GM12878 (cell line): ENCODE measurements at regions not wholly inside any gene's neighbourhood (a gene's known extent, or its start where the extent isn't known, plus 50 kb on each side); places are given as distances from the start of the nearest gene placed in this dataset.

Experiments
- ATAC-seq: fragments of 200-7000 bp; cut with Tn5 transposase; 3 replicates; pipeline ENCODE4 v1.9.1; 2020; ENCODE audit warnings: mild to moderate bottlenecking, moderate library complexity
- BruUV-seq: library from RNA; stranded (reverse); fragments of 400-500 nt; replicated peaks from 2 replicates; lab custom pipeline; 2021; lab: Mats Ljungman, UMichigan
- CTCF ChIA-PET: fragments of 300-600 bp; sonication (Branson Sonifier 250); formaldehyde crosslinking; extraction: SDS; loops from one replicate; lab custom pipeline; 2021; ENCODE audit warnings: inconsistent platforms; lab: Yijun Ruan, JAX
- POLR2A ChIA-PET: fragments of 350-600 bp; formaldehyde crosslinking; extraction: SDS; loops from one replicate; lab custom pipeline; 2021; ENCODE audit warnings: inconsistent platforms; lab: Charles Lee
- RAD21 ChIA-PET: fragments of 300-600 bp; sonication (Branson Sonifier 250); formaldehyde crosslinking; loops from one replicate; lab custom pipeline; 2023; ENCODE audit warnings: antibody characterized with exemption; ENCODE audit not compliant: unreplicated experiment; lab: Charles Lee
- SMC1A ChIA-PET: fragments of 300-600 bp; sonication (Branson Sonifier 250); formaldehyde crosslinking; loops from one replicate; lab custom pipeline; 2023; ENCODE audit not compliant: unreplicated experiment, uncharacterized antibody; lab: Charles Lee
- DNase-seq: peaks from one replicate; pipeline ENCODE4 v3.0.0-alpha.2; 2011; ENCODE audit warnings: low read depth, low spot score
- FAIRE-seq: peaks from 3 replicates; lab custom pipeline; 2011; peaks lifted over from hg19 to GRCh38; lab: Jason Lieb, UNC
- H2AFZ ChIP-seq: 2 replicates; pipeline ENCODE4 v1.6.0; 2011; ENCODE audit warnings: low read depth, low read length, control low read depth; ENCODE audit not compliant: control insufficient read depth
- H3K27ac ChIP-seq: 2 replicates; pipeline ENCODE4 v1.5.1; 2011; ENCODE audit warnings: control low read depth; ENCODE audit not compliant: control insufficient read depth, insufficient read depth
- H3K27me3 ChIP-seq, 2 experiments: replicated peaks in 1 of 2; 2 replicates each; pipeline versions ENCODE4 v1.6.0 to v1.6.1; 2011; ENCODE audit warnings: low read length in 1 of 2; ENCODE audit not compliant: control insufficient read depth in 2 of 2, insufficient read depth in 2 of 2
- H3K36me3 ChIP-seq, 2 experiments: 2 replicates each; pipeline ENCODE4 v1.5.1; 2011; ENCODE audit warnings: low read length in 1 of 2; ENCODE audit not compliant: control insufficient read depth in 2 of 2, insufficient read depth in 2 of 2
- H3K4me1 ChIP-seq: 2 replicates; pipeline ENCODE4 v1.6.1; 2011; ENCODE audit warnings: mild to moderate bottlenecking, low read length, moderate library complexity, mixed read lengths; ENCODE audit not compliant: control insufficient read depth, insufficient read depth
- H3K4me2 ChIP-seq: 2 replicates; pipeline ENCODE4 v1.6.0; 2011; ENCODE audit warnings: control low read depth; ENCODE audit not compliant: control insufficient read depth, insufficient read depth
- H3K4me3 ChIP-seq: fragments of 200-600 bp; sonication (generic); 2 replicates; pipeline ENCODE4 v1.5.1; 2016
- H3K79me2 ChIP-seq: 2 replicates; pipeline ENCODE4 v1.6.0; 2011; ENCODE audit warnings: low read length; ENCODE audit not compliant: control insufficient read depth, insufficient read depth
- H3K9ac ChIP-seq: 2 replicates; pipeline ENCODE4 v1.8.0; 2011; ENCODE audit warnings: low read length, control low read depth, mixed read lengths; ENCODE audit not compliant: control insufficient read depth, insufficient read depth
- H3K9me3 ChIP-seq: replicated peaks from 3 replicates; pipeline ENCODE4 v1.5.1; 2011; ENCODE audit warnings: mild to moderate bottlenecking, low read length; ENCODE audit not compliant: control insufficient read depth, insufficient read depth
- H4K20me1 ChIP-seq: 2 replicates; pipeline ENCODE4 v1.6.0; 2011; ENCODE audit not compliant: control insufficient read depth, insufficient read depth
- BMI1 ChIP-seq: fragments of 450-650 bp; IDR thresholded peaks from 2 replicates; pipeline ENCODE4 v1.6.1; 2016; ENCODE audit warnings: mild to moderate bottlenecking, moderate library complexity, borderline replicate concordance
- GABPA ChIP-seq: IDR thresholded peaks from 2 replicates; pipeline ENCODE4 v1.6.1; 2014; ENCODE audit warnings: antibody characterized with exemption, low read depth, mild to moderate bottlenecking, inconsistent platforms
- IKZF1 ChIP-seq: fragments of 450-650 bp; conservative IDR thresholded peaks from 2 replicates; pipeline ENCODE4 v1.6.1; 2017; ENCODE audit warnings: antibody characterized with exemption, mild to moderate bottlenecking
- MAX ChIP-seq: IDR thresholded peaks from 2 replicates; pipeline ENCODE4 v1.6.1; 2012; ENCODE audit warnings: low read depth, low read length, improper control_type of control experiment
- MYB ChIP-seq: fragments of 150-350 bp; IDR thresholded peaks from 2 replicates; pipeline ENCODE4 v1.6.1; 2014; ENCODE audit warnings: mild to moderate bottlenecking, low read depth, low read length, borderline replicate concordance
- PAX5 ChIP-seq: IDR thresholded peaks from 2 replicates; pipeline ENCODE4 v1.6.1; 2011; ENCODE audit warnings: low read depth, low read length, borderline replicate concordance
- RB1 ChIP-seq: fragments of 450-650 bp; formaldehyde crosslinking; IDR thresholded peaks from 2 replicates; pipeline ENCODE4 v1.6.1; 2017; ENCODE audit warnings: mild to moderate bottlenecking, borderline replicate concordance
- STAT3 ChIP-seq: IDR thresholded peaks from 2 replicates; pipeline ENCODE4 v1.6.1; 2011; ENCODE audit warnings: low read depth, low read length, improper control_type of control experiment
- USF2 ChIP-seq: IDR thresholded peaks from 2 replicates; pipeline ENCODE4 v1.6.1; 2011; ENCODE audit warnings: low read depth, low read length, improper control_type of control experiment, borderline replicate concordance
- WGBS: methylation state at CpG from one replicate; pipeline ENCODE4 v1.1.6; 2016; ENCODE audit warnings: low lambda C conversion rate; ENCODE audit not compliant: insufficient replicate concordance, insufficient coverage; ENCODE audit errors: missing lambda C conversion rate; 5-methylcytosine and 5-hydroxymethylcytosine counted together
- in situ Hi-C: fragments of 300-500 bp; cut with MboI; formaldehyde crosslinking; loops from 9 replicates; pipeline ENCODE4 v1.14.3; 2018; ENCODE audit warnings: mixed read lengths
- intact Hi-C: fragments of 100-400 bp; cut with micrococcal nuclease; formaldehyde crosslinking; loops from one replicate; pipeline ENCODE4 v1.14.2; 2022; ENCODE audit not compliant: unreplicated experiment

DNA sequence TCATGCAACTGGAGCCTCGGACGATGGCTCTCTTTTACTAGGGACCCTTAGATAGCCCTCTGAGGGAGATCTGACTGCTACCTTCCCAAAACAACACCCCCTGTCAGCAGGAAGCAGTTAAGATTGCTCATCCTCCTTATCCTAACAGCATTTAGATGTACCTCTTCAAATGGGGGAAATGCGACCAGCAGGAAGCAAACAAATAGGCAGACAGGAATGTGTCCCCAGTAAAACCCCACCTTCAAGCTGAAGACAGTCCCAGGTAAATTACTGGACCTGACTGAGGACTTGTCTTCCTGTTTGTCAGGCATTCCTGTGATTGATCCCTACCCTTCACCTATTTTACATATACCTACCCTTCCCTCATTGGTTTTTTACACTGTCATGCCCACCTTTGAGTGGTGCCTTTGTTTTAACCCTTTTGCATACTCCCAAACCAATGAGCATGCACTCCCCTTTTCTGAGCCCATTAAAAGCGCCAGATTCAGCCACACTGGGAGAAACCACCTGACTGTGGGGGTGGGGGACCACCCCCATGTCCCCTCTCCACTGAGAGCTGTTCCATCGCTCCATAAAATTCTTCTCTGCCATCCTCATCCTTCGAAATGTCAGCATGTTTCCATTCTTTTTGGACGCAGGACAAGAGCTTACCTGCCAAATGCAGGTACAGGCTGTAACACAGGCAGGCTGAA, 954.0 kb upstream of the CDH6 start:
- Histone ChIP-seq H3K4me1 (no peaks in the 10 kb centered on the region), H3K9me3 (no peaks in the 10 kb centered on the region), H2AFZ (no peak overlapping the region), H3K36me3 (no peaks in the 10 kb centered on the region), H3K9ac (no peak overlapping the region), H3K27me3 (no peaks in the 10 kb centered on the region), H3K79me2 (no peaks in the 10 kb centered on the region), H3K27ac (no peak overlapping the region), H3K4me2 (no peak overlapping the region), H4K20me1 (no peaks in the 10 kb centered on the region), H3K4me3 (no peak overlapping the region)
- RAD21 ChIA-PET = no interaction called here
- TF ChIP-seq BMI1 (no peak), MYB (no peak)
- no peak for ATAC-seq
- SMC1A ChIA-PET = no interaction called here
- intact Hi-C loops (no loop called here), in situ Hi-C loops (no loop called here)
- no peak for DNase-seq
- BruUV-seq = no TSS peak
- no peak for FAIRE-seq
- 7% methylated on average over 7 of the region's 7 CpGs for WGBS
- CTCF ChIA-PET = no interaction called here
- POLR2A ChIA-PET = no interaction called here

DNA sequence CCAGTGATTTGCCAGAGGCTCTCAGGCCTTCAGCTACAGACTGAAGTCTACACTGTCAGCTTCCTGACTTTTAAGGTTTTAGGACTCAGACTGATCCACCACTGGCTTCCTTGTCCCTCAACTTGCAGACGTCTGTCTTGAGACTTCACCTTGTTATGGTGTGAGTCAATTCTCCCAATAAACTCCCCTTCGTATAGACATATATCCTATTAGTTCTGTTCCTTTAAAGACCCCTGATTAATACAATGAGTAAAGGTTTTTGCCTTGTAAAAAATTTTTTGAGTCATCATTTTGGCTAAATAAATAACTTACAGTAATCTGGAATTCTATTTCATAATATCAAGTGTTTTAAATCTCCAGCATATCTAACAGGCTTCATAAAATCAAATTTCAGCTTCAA, 956.3 kb upstream of the CDH6 start:
- FAIRE-seq (no peak), DNase-seq (no peak), ATAC-seq (no peak)
- Histone ChIP-seq H3K4me3 (no peak overlapping the region), H3K4me1 (no peaks in the 10 kb centered on the region), H3K36me3 (no peaks in the 10 kb centered on the region), H2AFZ (no peak overlapping the region), H3K9me3 (no peaks in the 10 kb centered on the region), H3K27ac (no peak overlapping the region), H3K9ac (no peak overlapping the region), H3K4me2 (no peak overlapping the region), H3K79me2 (no peaks in the 10 kb centered on the region), H4K20me1 (no peaks in the 10 kb centered on the region), H3K27me3 (no peaks in the 10 kb centered on the region)
- in situ Hi-C loops (no loop called here), intact Hi-C loops (no loop called here)
- SMC1A ChIA-PET = no interaction called here
- RAD21 ChIA-PET = no interaction called here
- POLR2A ChIA-PET = no interaction called here
- CTCF ChIA-PET = no interaction called here
- no TSS peak for BruUV-seq
- WGBS = 0% methylated on average over 2 of the region's 2 CpGs
- no peak for TF ChIP-seq USF2
- no peak for TF ChIP-seq PAX5
- TF ChIP-seq RB1 = no peak
- no peak for TF ChIP-seq MAX
- no peak for TF ChIP-seq GABPA
- TF ChIP-seq IKZF1 = no peak
- TF ChIP-seq STAT3 = no peak
- TF ChIP-seq, all 136 proteins: peak for 0
